SK-N-SH (cell line): ENCODE measurements at regions not wholly inside any gene's neighbourhood (a gene's known extent, or its start where the extent isn't known, plus 50 kb on each side); places are given as distances from the start of the nearest gene placed in this dataset.
A peak's percentile ranks its signal among the peaks of the same experiment; 100 is the strongest.

Experiments
- ELF1 ChIP-seq: IDR thresholded peaks from 2 replicates; pipeline ENCODE4 v1.4.0; 2012
- FOSL2 ChIP-seq: IDR thresholded peaks from 2 replicates; pipeline ENCODE4 v1.4.0; 2012; ENCODE audit warnings: low read depth, mild to moderate bottlenecking, moderate library complexity, borderline replicate concordance
- GABPA ChIP-seq: IDR thresholded peaks from 2 replicates; pipeline ENCODE4 v1.4.0; 2012; ENCODE audit warnings: low read depth, mild to moderate bottlenecking
- GATA2 ChIP-seq: sonication (generic); formaldehyde crosslinking; IDR thresholded peaks from 2 replicates; pipeline ENCODE4 v1.5.0; 2020; ENCODE audit warnings: mild to moderate bottlenecking, missing genetic modification reagents
- IRF3 ChIP-seq: fragments of 150-350 bp; IDR thresholded peaks from 2 replicates; pipeline ENCODE4 v1.6.1; 2016; ENCODE audit warnings: mild to moderate bottlenecking, low read depth, low read length
- JUND ChIP-seq: IDR thresholded peaks from 2 replicates; pipeline ENCODE4 v1.4.0; 2012
- MEF2A ChIP-seq: IDR thresholded peaks from 2 replicates; pipeline ENCODE4 v1.4.0; 2012; ENCODE audit warnings: low read depth, borderline replicate concordance
- RAD21 ChIP-seq: IDR thresholded peaks from 2 replicates; pipeline ENCODE4 v1.6.1; 2012; ENCODE audit warnings: mild to moderate bottlenecking, low read length
- RCOR1 ChIP-seq: fragments of 150-350 bp; IDR thresholded peaks from 2 replicates; pipeline ENCODE4 v1.6.1; 2017; ENCODE audit warnings: antibody characterized with exemption, low read length
- REST ChIP-seq: IDR thresholded peaks from 2 replicates; pipeline ENCODE4 v1.6.1; 2012; ENCODE audit warnings: mild to moderate bottlenecking, low read depth, low read length, moderate library complexity
- RXRA ChIP-seq: IDR thresholded peaks from 2 replicates; pipeline ENCODE4 v1.4.0; 2012; ENCODE audit warnings: low read depth, mild to moderate bottlenecking, borderline replicate concordance
- SIN3A ChIP-seq: IDR thresholded peaks from 2 replicates; pipeline ENCODE4 v1.6.1; 2012; ENCODE audit warnings: low read depth, mild to moderate bottlenecking, low read length, moderate library complexity, borderline replicate concordance
- SMC3 ChIP-seq: IDR thresholded peaks from 2 replicates; pipeline ENCODE4 v1.6.1; 2012; ENCODE audit warnings: low read depth, low read length, improper control_type of control experiment
- TAF1 ChIP-seq: IDR thresholded peaks from 2 replicates; pipeline ENCODE4 v1.6.1; 2012; ENCODE audit warnings: low read depth, mild to moderate bottlenecking, low read length, moderate library complexity, borderline replicate concordance
- TCF12 ChIP-seq: IDR thresholded peaks from 2 replicates; pipeline ENCODE4 v1.4.0; 2012
- TEAD4 ChIP-seq: IDR thresholded peaks from 2 replicates; pipeline ENCODE4 v1.4.0; 2012; ENCODE audit warnings: mild to moderate bottlenecking, borderline replicate concordance; ENCODE audit not compliant: insufficient read depth
- USF2 ChIP-seq: fragments of 150-350 bp; IDR thresholded peaks from 2 replicates; pipeline ENCODE4 v1.6.1; 2017; ENCODE audit warnings: antibody characterized with exemption, low read length, low read depth, borderline replicate concordance
- YY1 ChIP-seq: IDR thresholded peaks from 2 replicates; pipeline ENCODE4 v1.4.0; 2012; ENCODE audit warnings: low read depth, mild to moderate bottlenecking

GRCh38 chr2:37767046-37767445 lies 95.6 kb upstream of the CDC42EP3 start (continued):
- no peak for TF ChIP-seq SMC3
- TF ChIP-seq REST, result no peak
- peak; percentile 27; the same call in 1 of the 2 replicates for TF ChIP-seq JUND
- TF ChIP-seq SIN3A, result no peak
- no peak for TF ChIP-seq MEF2A
- no peak for TF ChIP-seq YY1
- TF ChIP-seq USF2, result no peak
- TF ChIP-seq FOSL2, result peak; percentile 41
- TF ChIP-seq IRF3, result no peak
- TF ChIP-seq TAF1, result no peak
- no peak for TF ChIP-seq ELF1
- TF ChIP-seq RCOR1, result no peak
- TF ChIP-seq RAD21, result no peak
- TF ChIP-seq GATA2 (CRISPR knock-in tag), result no peak
- no peak for TF ChIP-seq GABPA
- no peak for TF ChIP-seq RXRA
- TF ChIP-seq TCF12, result peak; percentile 55
- no peak for TF ChIP-seq TEAD4
